NCI-H1417 (cell line): ENCODE measurements at regions not wholly inside any gene's neighbourhood (a gene's known extent, or its start where the extent isn't known, plus 50 kb on each side); places are given as distances from the start of the nearest gene placed in this dataset.
A peak's percentile ranks its signal among the peaks of the same experiment; 100 is the strongest.

ENCODE experiments used
- DNase-seq, 3 experiments: peaks; one replicate each; lab custom pipeline; 2025; lab: John Stamatoyannopoulos, UW

DNA sequence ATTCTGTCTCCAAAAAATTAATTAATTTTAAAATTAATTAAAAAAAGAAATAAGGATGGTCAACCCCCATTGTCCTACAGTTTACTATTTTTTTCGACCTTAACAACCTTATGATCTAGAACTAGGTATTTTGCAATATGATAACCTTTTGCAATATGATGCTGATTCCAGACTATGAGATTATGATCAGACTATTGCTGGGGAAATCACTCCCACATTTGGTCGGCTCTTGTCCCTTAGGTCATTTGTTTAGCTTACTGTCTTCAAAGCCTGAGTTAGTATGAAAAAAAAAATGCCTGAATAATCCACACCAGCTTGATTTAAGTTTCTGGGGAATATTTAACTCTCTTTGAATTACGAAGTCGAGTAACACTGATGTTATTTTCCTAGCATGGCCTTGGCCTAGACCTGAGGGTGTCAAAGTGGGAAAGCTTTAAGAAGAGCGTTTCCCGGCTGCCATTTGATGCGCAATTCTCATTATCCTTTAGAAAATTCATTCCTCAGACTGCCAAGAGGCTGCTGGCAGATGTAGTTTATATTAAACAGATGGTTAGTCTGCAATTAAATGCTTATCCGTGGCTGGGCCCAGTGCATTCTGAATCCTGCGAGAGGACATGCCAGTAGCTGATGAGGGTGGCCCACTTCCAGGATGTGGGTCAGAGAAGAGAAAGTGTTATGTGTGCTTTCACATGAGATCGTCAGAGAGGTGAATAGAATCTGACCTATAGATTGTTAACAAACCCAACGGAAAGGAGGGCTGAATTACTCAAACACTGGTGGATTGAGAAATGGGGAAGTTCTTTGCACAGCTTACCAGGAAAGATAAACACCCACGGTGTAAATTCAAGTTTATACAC is 496.0 kb upstream of the THBS1 start:
- no peak for DNase-seq

DNA sequence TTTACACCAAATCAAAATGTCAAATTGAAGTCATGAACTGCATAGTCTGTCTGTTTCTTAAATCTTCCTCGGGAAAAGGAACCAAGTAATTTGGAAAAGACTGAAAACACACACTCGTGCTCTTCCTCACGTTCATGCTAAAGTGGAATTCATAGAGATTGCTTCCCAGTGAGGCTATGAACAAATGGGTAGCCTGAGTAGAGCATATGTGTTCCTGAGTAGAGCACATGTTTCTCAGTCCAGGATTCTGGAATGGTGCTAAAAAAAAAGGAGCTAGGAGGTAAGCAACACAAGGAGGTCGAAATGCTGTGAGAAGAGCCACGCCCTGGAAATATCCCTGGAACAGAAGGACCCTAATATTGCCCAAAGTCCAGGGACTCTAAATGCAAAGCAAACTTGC is 494.2 kb upstream of the THBS1 start:
- DNase-seq: no peak

DNA sequence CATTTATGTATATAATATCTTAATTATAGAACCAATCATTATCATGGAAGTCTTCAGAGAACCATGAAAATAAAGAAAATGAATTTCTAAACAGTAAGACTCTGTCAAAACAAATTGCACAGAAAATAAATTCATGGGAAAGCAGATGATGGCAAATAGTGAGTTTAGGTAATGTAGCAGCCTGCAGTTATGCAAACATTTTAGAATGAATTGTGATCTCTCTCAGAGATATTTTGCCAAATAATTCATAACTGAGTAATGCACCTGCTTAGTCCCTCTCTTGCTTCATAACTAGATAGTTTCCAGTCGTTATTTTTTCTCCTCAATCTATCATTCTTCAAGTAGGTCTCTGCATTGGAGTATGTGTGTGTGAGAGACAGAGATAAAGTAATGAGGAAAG is 492.7 kb upstream of the THBS1 start:
- no peak for DNase-seq

DNA sequence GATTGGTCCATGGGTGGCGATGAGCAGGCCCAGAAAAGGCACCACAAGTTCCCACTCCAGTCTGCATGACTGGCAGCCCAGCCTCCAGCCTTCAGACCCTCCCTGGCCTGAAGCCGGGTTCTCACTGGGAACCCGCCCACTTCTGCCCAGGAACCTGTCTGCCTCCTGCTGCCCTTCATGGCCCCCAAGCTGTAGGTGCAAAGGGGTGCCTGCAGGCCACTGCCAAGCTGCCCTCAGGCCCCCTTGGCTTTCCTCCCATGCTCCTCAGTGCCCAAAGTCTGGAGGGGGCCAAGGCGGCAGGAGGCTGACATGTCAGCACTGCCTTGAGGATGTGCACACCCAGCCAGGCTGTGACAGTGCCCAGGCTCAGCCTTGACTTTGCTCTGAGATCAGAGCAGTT is 488.5 kb upstream of the THBS1 start:
- DNase-seq: peak in 1 of 3 experiments; percentile 0

DNA sequence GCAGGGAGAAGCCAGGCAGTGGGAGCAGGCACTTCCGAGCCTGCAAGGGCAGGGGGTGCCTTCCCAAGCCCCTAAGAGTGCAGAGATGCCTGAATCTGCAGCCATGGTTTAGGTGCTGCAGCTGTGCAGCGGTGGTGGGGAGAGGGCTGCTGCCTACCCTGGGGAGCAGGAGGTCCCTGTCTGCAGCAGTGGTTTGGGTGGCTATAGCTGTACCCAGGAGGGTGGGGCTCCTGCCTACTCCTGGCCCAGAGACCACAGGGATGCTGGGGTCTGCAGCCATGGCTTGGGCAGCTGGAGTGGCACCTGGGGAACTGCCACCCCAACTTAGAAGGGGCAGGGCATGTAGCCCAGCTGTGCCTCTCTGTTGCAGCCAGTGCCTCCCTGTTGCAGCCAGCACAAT is 488.1 kb upstream of the THBS1 start:
- peak in 1 of 3 experiments; percentile 0 for DNase-seq

DNA sequence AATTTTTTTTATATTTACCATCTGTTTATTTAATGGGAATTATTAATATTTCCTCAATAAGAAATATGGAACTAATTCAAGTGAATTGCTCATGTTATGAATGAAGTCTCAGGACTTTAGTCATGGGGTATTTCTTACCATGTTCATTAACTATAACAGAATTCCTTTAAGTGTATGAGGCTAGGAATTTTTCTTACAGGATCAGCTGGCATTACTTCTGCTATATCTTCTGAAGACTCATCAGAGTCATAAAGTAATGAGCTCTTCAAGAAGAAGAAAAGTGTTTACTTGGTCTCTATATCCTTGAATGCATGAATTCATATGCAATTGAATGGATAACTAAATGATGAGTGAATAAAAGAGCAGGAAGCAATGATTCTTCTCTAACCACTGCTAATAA is 486.8 kb upstream of the THBS1 start:
- DNase-seq: no peak

DNA sequence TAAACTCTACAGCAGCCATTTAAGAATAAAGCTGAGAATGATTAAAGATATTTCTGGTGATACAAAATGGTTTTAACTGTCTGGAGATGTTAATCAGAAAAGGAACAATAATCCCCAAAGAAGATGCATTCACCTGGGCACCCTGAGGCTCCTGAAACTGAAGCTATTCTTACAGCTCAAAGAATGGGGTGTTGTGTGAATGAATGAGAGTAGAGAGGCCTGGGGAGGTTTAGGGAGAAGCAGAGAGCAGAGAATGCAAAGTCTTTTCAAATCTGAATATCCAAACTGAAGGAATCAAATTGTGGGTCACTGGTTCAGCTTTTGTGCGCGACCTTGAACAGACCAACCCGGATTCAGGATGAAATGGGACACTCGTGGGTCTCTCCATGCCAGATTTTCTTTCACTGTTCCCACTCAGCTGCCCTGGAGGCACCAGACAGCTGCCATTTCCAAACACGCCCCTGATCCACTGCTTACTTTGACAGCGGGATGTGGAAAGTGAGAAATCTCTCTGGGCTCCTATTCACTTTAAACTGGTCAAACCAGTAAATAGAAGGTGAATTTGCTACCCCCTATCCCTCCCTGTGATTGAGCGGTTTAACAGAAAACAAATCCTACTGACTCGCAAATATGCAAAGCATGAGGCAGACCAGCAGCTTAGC is 485.5 kb upstream of the THBS1 start:
- DNase-seq: peak in 2 of 3 experiments; percentile 4 to 21

DNA sequence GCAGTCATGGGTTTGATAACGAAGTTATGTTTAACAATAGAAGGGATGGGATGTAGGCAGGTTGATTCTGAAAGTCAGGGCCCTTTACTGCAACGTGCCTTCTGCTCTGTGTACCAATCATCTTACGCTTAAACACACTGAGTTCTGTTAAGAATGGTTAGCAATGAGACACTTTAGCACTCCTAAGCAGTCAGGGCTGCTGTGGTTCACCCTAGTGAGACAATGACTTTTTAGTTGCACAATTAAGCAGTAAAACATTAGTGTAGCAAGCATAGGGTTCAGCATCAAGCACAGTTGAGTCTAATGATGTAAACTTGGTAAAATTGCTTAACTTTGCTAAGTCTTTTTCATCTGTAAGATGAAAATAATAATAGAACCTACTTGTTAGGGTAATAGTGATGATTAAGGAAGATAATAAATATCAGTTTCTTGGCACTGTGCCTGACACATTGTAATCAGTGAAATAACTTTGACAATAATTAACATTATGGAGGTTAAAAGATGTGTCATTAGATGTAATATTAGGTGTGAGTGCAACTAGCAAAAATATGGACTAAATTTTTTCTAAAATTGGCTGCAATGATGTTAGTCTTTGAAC is 484.2 kb upstream of the THBS1 start:
- no peak for DNase-seq

DNA sequence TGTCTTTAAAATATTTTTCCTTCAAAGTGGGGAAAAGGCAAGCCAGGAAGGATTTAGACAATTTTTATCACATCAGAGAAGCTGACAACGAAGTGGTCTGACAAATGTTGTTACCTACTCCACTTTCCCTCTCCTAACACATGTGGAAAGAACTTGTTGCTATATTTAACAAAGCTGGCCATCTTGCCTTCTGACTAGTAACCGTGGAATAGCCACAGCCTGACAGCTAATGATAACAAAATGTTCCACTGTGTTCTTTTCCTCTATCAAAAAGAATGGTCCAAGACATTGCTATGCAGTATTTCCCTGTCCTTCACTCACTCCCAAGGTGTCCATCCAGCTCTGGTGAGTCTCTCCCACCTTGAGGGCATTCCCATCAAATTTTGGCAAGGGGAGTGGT is 481.4 kb upstream of the THBS1 start:
- DNase-seq: no peak

DNA sequence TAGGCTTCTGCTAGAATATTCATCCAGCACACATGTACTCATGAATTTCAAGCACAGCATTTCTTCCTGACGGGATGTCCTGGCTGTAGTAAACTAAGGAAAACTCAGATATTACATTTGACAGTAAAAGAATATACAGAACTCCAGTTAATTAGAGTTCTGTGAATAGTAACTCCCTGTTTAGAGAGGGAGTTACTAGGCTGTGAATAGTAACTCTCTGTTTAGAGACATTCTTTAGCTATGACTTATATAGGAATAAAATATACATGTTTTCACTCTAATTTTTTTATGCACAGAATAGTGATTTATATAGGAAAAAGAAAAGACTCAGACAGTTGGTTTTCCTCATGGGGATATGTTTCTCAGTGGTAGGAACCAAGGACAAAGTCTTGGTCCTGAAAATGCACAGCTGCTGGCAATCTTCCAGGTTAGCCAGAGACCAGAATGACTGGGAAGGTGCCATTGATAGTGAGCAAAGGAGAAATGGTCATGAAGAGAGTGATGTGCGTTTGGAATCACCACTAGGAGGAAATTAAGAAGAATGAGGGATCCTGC is 480.7 kb upstream of the THBS1 start:
- no peak for DNase-seq

DNA sequence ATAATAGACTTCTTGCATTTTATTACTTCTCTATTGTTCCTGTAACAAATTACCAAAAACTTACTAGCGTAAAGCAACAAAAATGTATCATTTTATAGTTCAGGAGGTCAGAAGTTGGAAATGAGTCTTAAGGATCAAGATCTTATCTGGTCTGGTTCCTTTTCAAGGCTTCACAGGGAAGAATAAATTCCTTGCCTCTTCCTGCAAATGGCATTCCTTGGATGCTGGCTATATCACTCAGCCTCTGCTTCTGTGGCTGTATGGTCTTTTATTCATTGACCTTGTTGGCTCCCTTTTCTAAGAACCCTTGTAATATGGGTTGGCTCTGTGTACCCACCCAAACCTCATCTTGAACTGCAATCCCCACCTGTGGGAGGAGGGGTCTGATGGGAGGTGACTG is 478.4 kb upstream of the THBS1 start:
- no peak for DNase-seq

DNA sequence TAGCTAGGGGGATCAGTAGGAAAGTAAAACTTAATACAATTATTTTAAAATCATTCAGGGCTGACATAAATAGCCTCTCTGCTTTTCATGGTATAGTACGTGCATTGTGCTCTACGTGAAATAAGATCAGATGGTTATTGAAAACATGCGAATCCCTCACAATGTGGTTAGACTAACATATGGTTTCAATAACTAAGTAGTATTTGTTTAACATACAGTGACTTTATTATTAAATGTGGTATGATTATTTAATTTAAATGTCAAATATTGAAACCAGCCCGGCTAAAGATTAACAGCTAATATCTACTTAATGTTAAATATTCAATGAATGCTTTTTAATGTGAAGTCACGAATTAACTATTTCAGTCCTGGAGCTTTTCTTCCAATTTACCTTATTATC is 473.9 kb upstream of the THBS1 start:
- no peak for DNase-seq

DNA sequence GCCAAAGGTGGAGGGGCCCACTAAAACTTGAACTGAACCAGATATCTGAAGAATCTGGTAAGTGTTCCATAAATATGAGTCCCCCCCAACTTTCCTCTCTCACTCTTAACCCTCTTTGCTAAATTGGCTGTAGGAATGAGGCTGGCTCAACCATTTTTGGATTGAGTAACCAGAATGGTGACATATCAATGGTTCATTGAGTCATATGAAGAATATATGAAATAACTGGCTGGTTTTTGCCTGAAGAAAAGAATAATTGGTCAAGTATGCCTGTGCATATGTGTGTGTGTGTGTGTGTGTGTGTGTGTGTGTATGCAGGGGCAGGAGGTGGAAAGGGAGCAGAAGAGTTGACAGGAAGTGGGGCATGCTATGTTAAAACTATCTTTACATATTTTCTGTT is 472.9 kb upstream of the THBS1 start:
- DNase-seq: no peak

DNA sequence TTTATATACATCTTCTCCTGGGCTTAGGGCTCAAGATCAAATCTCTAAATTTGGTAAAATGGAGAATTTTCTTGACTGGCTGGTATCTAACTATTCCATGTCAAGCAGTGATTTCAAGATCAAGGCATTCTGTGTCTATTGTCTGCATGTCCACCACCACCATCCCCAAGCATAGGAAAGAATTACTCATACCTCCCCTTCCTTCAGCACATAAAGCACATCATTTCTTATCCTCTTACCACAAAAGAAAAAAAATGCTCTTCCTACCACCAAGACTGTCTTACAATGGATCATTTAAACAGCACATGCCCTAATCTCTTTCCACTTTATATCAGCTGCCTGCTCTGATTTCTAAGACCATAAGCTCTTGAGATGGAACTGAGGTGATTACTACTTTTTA is 470.5 kb upstream of the THBS1 start:
- no peak for DNase-seq

DNA sequence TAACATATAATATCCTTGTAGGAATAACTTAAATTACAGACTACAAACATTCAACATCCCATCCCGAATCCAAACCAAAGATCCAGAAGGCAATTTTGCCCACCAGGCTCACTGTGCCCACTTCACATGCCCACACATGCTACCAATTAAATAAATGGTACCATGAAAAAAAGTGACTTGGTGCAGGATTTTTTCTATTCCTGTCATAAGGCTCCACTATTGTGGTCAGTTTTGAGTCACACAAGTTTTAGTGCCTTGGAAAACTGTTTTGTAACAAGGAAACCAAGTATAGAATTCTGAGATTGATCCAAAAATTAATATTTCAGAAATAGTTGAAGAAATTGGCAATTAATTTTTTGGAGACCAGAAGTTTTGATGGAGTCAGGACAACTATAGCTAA is 470.1 kb upstream of the THBS1 start:
- no peak for DNase-seq

DNA sequence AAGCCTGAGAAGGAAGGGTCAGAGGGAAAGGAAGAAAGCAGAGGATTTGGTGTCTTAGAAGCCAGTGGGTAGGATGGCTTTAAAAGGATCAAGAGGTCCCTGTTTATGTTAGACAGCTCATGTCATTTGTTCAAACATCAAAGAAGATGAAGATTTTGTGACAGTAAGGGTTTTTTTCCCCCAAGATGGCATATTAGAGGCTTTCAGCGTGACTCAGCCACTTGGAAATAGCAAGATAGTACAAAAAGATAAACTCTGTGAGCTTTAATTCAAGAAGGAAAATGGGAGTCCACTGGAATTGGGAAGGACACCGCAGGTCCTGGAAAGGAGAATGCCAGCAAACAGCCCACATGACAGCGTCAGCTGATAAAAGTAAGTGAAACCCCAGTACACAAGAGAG is 467.1 kb upstream of the THBS1 start:
- DNase-seq: no peak

DNA sequence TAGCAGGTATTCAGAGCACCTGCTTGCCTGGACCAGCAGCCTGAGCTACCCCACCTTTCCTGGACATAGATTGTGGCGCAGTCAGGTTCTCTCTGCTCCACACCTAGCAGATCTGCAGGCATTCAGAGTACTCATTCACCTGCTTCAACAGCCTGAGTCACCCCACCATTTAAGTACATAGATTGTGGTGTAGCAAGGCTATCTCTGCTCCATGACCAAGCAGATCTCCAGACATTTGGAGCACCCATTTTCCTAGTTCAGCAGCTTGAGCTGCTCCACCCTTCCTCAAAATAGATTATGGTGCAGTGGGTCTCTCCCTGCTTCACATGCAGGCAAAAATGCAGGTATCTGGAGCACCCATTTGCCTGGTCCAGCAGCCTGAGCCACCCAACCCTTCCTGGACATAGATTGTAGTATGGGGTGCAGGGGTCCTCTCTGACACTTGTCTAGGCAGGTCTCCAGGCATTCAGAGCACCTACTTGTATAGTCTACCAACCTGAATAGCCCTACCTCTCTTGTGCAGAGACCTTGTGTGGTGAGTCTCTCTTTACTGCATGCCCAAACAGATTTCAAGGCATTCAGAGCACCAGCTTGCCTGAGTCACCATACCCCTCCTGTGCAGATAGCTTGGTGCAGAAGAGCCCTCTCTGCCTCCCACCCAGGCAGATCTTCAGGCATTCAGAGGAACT is 466.0 kb upstream of the THBS1 start:
- DNase-seq: no peak

DNA sequence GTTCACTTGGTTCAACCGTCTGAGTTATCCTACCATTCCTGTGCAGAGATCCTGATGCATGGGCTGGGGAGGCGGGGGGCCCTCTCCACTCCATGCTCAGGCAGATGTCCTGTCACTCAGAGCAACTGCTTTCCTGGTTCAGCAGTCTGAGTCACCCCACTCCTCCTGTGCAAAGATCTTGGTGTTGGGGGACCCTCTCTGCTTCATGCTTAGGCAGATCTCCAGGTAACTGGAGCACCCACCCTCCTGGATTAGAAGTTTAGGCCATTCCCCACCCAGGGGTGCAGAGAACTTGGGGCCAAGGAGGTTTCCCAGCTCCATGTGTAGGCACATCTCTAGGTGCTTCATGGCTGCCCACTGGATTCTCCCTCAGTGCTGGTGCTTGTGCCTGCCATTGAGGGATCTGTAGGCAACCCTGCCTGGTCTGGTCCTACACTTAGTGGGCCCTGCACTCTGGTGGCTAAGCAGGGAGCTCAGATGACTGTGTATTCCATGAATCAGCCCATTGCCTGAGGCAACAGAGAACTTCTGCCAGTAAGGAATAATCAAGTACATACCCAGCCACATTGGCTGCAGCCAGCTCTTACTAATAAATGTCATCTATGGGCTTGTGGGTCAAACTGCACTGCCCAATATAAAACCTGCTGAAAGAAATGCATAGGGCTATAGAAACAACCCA is 465.4 kb upstream of the THBS1 start:
- no peak for DNase-seq

DNA sequence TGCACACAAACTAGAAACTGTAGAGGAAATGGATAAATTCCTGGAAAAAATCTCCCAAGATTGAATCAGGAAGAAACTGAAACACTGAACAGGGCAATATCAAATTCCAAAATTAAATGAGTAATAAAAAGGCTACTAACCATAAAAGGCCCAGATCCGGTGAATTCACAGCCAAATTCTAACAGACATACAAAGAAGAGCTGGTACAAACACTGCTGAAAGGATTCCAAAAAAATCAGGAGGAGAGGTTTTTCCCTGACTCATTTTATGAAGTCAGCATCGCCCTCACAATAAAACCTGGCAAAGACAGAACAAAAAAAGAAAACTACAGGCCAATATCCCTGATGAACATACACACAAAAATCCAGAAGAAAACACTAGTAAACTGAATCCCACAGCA is 462.4 kb upstream of the THBS1 start:
- no peak for DNase-seq

DNA sequence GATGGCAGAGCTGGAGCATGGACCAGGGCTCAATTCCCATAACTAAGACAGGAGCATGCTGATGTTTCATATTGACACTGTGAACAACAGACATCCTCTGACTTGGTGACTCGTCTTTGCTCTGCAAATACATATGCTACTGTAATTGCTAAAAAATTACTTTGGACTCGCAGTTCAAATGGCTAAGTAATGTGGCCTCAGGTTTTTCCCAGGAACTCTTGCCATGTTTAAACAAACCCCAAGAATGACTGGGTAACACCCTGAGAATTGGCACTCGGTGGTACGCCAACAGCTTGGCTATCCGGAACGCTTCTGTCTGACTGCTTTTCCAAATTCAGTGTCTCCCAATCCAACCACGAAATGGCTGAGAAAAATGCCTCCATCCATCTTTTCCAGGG is 456.7 kb upstream of the THBS1 start:
- no peak for DNase-seq

DNA sequence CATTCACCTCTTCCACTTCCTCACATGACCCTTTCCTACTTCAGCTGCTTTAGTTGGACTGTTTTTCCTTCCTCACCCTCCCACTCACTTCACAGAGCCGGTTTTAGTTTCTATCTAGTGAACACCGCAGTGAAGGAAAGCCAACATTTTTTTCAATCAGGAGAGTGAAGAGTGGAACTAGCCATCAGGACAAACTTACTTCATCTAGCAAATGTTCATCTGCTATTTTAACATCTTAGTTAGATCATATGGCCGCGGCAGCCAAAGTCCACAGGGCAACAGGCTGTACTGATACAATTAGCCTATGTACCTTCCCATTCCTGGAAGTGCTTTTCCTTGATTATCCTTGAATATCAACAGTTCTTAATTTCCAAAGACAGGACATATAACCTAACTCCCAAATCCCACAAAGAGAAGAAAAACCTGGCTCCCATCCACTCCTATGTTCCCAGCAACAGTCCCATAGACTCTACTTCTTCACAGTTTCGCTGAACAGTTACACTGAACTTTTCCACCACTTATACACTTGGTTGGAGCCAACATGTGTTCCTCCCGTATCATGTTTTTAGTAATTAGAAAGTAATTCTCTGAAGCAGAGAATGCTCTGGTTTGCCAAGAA is 456.2 kb upstream of the THBS1 start:
- DNase-seq: no peak
